ENCODE measurements at regions not wholly inside any gene's neighbourhood (a gene's known extent, or its start where the extent isn't known, plus 50 kb on each side); places are given as distances from the start of the nearest gene placed in this dataset.

- DNase-seq (ENCODE audit: low read depth in 2 of 2), result no peak
Observed at GRCh38 chr4:180798036-180798577, 1445.1 kb upstream of the TENM3 start.

DNA sequence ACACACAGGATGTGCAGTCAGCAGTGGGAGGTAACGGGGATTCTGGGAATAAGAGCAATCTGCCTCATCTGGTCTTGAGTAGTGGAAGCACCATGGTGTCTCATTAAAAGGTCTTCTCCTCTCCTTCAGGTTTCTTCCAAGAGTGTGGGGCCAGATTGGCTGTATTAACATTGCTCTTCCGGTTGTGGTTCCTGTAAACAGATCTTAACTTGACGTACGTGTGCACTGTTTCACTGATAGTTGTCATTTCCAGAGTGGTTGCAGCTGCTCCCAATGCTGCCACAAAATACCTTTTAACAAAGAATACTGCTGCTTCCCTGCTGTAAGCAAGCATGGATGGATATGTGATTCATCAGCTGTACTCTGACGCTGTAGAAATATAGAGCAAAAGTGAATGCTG is 1443.4 kb upstream of the TENM3 start:
- DNase-seq (ENCODE audit: low read depth in 2 of 2), result no peak

DNA sequence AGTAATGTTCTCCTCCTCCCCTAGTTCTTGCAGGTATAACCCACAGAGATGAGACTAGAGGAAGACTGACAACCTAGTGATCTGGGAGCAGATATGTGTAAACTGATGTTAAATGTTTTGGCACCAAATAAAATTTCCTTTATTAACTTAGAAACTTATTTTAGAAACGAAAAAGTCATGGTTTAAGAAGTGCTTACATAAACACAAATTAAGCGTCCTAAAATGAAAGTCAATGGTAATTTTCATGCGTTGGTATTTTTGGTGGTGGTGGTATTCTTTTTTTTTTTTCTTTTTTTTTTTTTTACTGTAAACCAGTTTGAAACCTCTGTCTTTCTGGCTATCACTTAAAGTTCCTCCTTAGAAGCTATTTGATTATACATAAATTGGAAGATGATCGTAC is 1438.1 kb upstream of the TENM3 start:
- DNase-seq (ENCODE audit: low read depth in 2 of 2), result no peak

DNA sequence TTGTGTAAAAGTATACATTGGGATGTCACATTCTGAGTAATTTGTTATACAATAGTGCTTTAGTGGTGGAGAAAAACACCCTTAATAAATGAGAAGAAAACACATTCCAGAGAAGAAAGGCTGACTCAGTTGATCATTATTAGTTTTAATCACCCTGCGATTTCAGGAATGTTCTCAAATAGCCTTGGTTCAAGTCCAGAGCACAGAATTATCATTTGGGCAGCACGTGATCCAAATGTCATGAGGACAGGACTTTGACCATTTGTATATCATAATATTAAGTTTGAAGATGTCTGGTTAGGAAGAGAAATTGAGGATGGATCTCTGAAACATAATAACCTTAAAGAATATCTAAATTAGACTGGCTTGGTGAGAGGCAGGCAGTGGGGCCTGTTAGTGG is 1434.3 kb upstream of the TENM3 start:
- DNase-seq (ENCODE audit: low read depth in 2 of 2), result no peak

GRCh38 chr4:180809439-180809838 is 1433.8 kb upstream of the TENM3 start:
- DNase-seq (ENCODE audit: low read depth in 2 of 2), result no peak

- no peak for DNase-seq (ENCODE audit: low read depth in 2 of 2)
Observed at GRCh38 chr4:180810581-180810980, 1432.6 kb upstream of the TENM3 start.

GRCh38 chr4:180811556-180811955 is 1431.6 kb upstream of the TENM3 start:
- DNase-seq (ENCODE audit: low read depth in 2 of 2), result no peak

DNA sequence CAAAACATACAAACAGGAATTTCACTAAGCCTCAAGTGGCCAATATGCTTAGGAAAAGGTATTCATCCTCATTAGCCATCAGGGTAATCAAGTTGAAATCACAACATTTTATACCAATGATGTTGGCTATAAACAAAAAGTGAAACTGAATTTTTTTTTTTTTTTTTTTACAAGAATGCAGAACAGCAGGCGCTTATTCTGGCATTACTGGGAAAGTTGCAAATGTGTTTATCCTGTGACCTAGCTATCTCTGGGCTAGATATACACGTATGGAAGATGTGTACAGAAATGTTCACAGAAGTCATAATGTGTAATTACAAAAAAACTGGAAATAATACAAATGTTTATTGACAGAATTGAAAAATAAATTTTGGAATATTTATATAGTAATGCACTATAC is 1430.4 kb upstream of the TENM3 start:
- DNase-seq (ENCODE audit: low read depth in 2 of 2), result no peak

DNA sequence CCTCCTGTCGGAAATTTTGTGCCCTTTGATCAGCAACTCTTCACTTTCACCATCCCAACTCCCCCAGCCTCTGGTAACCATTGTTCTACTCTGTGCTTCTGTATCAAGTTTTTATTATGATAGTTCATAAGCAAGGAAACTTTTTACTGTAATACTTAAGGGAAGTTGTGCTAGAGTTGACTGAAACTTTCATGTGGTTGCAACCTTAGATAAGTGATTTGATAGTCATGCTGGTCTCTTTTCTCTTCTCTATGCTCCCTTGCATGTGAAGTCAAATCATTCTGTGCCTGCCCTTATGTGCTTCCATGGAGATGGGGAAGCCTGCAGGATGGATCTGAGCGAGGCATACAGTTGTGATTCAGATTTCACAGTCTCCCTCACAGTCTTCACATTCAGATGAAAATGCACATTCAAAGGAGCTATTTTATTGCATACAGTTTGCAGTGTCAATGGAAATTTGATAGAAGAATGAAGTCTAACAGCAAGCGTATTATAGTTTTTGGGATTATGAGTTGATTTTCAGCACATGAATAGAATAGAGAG is 1428.3 kb upstream of the TENM3 start:
- DNase-seq (ENCODE audit: low read depth in 2 of 2), result no peak

GRCh38 chr4:180817529-180817928 is 1425.7 kb upstream of the TENM3 start:
- DNase-seq (ENCODE audit: low read depth in 2 of 2), result no peak

DNA sequence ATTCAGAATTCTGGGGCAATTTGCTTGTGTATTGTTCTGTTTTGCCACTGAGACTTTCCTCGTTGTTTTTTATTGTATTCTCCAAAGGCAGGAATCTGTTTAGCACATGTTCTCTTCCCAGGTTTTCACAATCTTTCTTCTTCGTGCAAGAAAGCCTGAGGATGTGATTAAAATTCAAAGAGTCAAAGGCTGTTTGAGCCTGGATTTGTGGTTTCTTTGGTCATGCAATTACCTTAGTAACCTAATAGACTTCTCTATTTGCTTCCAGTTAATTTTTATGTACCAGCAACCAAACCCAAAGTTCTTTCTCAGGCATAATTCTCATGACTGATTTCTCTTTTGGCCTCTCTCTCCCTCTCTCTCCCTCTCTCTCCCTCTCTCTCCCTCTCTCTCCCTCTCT is 1420.1 kb upstream of the TENM3 start:
- no peak for DNase-seq (ENCODE audit: low read depth in 2 of 2)

GRCh38 chr4:180827232-180828009 is 1415.8 kb upstream of the TENM3 start:
- DNase-seq (ENCODE audit: low read depth in 2 of 2), result no peak

- DNase-seq (ENCODE audit: low read depth in 2 of 2), result peak; percentile 62 to 63
Observed at GRCh38 chr4:180828455-180829018, 1414.7 kb upstream of the TENM3 start.

GRCh38 chr4:180832073-180832472 is 1411.1 kb upstream of the TENM3 start:
- DNase-seq (ENCODE audit: low read depth in 2 of 2), result no peak

GRCh38 chr4:180840142-180840541 is 1403.1 kb upstream of the TENM3 start:
- no peak for DNase-seq (ENCODE audit: low read depth in 2 of 2)

- no peak for DNase-seq (ENCODE audit: low read depth in 2 of 2)
Observed at GRCh38 chr4:180850318-180850940, 1392.8 kb upstream of the TENM3 start.

DNA sequence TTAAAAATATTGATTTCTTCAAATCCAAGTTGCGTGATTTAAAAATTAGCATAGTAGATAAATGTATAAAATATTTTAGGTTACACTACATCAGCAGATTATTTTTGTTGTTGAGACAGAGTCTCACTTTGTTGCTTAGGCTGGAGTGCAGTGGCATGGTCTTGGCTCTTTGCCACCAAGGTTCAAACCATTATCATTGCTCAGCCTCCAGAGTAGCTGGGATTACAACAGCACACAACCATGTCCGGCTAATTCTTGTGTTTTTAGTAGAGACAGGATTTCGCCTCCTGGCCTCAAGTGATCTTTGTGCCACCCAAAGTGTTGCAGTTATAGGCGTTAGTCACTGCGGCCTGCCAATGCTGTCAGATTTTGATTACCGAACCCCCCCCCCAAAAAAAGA is 1390.5 kb upstream of the TENM3 start:
- DNase-seq (ENCODE audit: low read depth in 2 of 2), result no peak

DNA sequence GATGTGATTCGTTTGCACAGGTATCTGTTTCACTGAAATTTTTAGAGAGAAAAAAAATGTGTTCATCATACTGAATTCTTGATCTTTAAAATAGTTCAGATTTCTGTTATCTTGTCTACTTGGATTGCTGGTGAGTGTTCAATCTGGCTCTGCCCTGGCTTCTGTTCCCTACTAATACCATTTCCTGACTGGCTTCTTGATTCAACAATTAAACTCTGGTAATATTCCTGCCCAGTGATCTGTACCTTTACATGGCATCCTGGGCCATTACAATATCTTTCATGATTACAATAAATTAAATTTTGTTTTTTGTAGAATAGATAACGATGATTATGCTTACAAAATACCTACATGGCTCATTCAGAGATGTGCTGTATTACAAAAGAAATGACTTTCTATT is 1388.0 kb upstream of the TENM3 start:
- DNase-seq (ENCODE audit: low read depth in 2 of 2), result no peak

GRCh38 chr4:180860089-180860720 is 1383.0 kb upstream of the TENM3 start:
- no peak for DNase-seq (ENCODE audit: low read depth in 2 of 2)

DNA sequence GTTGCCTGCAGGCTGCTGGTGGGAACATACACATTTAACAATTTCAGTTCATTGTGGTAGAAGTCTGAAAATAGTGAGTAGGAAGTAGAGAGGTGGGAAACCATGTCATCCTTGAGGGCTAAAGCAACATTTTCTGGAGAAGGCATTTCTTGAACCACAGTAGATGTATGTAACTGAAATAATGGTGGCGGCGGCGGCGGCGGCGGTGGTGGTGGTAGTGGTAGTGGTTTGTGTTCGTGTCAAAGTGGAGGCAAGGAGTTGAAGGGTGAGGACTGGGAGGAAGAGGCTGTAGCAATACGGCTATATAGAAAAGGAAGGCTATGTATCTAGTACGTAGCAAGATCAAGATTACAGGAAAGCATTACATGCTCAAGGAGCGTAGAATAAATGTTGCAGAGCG is 1381.6 kb upstream of the TENM3 start:
- no peak for DNase-seq (ENCODE audit: low read depth in 2 of 2)

DNA sequence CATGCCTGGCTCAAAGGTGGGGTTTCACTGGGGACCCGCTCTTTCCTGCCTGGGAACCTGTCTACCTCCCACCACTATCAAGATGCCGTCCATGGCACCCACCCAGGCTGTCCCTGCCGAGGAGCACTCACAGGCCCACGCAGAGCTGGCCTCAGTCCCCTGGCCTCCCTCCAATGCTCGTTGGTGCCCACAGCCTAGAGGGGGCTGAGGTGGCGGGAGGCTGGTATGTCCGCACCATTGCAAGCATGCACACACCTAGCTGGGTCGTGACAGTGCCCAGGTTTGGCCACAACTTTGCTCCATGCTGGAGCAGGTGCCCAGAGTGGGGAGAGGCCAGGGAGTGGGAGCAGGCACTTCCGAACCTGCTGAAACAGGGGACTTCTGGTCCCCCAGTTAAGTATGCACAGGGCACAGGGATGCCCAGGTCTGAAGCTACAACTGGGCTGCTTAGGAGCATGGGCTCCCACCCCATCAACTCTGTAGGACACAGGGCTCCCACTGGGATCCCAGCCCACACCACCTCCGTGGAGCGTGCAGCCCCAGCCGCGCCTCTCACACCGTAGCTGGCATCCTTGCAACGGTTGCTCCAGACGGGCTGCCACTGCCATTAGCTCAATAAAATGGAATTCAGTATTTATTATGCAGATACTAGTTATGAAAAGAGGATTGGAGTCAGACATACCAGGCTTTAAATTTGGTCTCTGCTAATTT is 1376.1 kb upstream of the TENM3 start:
- DNase-seq (ENCODE audit: low read depth in 2 of 2), result no peak

GRCh38 chr4:180870623-180871022 is 1372.6 kb upstream of the TENM3 start:
- no peak for DNase-seq (ENCODE audit: low read depth in 2 of 2)
